ENCODE measurements at regions not wholly inside any gene's neighbourhood (a gene's known extent, or its start where the extent isn't known, plus 50 kb on each side); places are given as distances from the start of the nearest gene placed in this dataset.

DNA sequence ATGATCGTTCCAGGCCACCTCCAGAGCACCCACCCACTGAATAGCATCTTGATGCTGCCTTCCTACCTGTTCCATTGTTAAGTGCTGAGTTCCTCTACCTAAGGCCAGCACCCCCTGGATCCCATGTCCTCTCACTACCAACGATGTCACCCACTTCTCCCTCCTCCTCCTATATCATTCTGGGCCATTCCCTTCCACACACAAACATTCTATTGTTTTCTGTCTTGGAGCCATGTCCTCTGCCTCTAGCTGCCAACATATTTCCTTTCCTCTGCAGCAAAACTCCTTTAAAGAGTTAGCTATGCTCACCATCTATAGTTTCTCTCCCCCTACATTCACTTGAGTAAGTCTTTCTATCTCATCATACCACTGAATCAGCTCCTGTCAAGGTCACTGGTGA lies 64.0 kb upstream of the ACKR3 start:
- no peak for TF ChIP-seq POLR2A (IDR thresholded peaks at IDR 0.05)
- TF ChIP-seq, protein P1, sequence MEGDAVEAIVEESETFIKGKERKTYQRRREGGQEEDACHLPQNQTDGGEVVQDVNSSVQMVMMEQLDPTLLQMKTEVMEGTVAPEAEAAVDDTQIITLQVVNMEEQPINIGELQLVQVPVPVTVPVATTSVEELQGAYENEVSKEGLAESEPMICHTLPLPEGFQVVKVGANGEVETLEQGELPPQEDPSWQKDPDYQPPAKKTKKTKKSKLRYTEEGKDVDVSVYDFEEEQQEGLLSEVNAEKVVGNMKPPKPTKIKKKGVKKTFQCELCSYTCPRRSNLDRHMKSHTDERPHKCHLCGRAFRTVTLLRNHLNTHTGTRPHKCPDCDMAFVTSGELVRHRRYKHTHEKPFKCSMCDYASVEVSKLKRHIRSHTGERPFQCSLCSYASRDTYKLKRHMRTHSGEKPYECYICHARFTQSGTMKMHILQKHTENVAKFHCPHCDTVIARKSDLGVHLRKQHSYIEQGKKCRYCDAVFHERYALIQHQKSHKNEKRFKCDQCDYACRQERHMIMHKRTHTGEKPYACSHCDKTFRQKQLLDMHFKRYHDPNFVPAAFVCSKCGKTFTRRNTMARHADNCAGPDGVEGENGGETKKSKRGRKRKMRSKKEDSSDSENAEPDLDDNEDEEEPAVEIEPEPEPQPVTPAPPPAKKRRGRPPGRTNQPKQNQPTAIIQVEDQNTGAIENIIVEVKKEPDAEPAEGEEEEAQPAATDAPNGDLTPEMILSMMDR (IDR thresholded peaks at IDR 0.05), result no peak

Measured in breast epithelium (tissue), 3 donors.